Fibroblast of lung (primary cell): ENCODE measurements at regions not wholly inside any gene's neighbourhood (a gene's known extent, or its start where the extent isn't known, plus 50 kb on each side); places are given as distances from the start of the nearest gene placed in this dataset.
A peak's percentile ranks its signal among the peaks of the same experiment; 100 is the strongest.

Source experiments
- DNase-seq, 2 donors: peaks; one replicate each; pipeline versions ENCODE4 v3.0.0 to v3.0.0-alpha.2; 2010; ENCODE audit warnings: low read depth in 2 of 2
- H2AFZ ChIP-seq: 2 replicates; pipeline ENCODE4 v1.5.1; 2012; ENCODE audit warnings: low read length, control low read depth, inconsistent platforms
- H3K27ac ChIP-seq: 2 replicates; pipeline ENCODE4 v1.5.1; 2011; ENCODE audit warnings: low read length, control low read depth; ENCODE audit not compliant: insufficient read depth
- H3K27me3 ChIP-seq: 2 replicates; pipeline ENCODE4 v1.5.1; 2011; ENCODE audit warnings: mild to moderate bottlenecking, low read length; ENCODE audit not compliant: control insufficient read depth, insufficient read depth
- H3K36me3 ChIP-seq: 2 replicates; pipeline ENCODE4 v1.5.1; 2011; ENCODE audit warnings: low read length; ENCODE audit not compliant: control insufficient read depth, insufficient read depth
- H3K4me1 ChIP-seq: 2 replicates; pipeline ENCODE4 v1.5.1; 2011; ENCODE audit warnings: low read length; ENCODE audit not compliant: control insufficient read depth, insufficient read depth; ENCODE audit errors: extremely low read depth
- H3K4me2 ChIP-seq: 2 replicates; pipeline ENCODE4 v1.5.1; 2011; ENCODE audit warnings: low read length, control low read depth; ENCODE audit not compliant: insufficient read depth; ENCODE audit errors: extremely low read depth
- H3K4me3 ChIP-seq, 4 experiments: fragments of 200-600 bp in 1 of 4; sonication (generic) in 1 of 4; replicated peaks in 1 of 4; 2 replicates each; pipeline ENCODE4 v1.5.1; 2011 to 2016; ENCODE audit warnings: low read length in 4 of 4, low read depth in 3 of 4, mild to moderate bottlenecking in 3 of 4, control low read depth in 2 of 4, inconsistent platforms in 1 of 4, mixed read lengths in 1 of 4; ENCODE audit not compliant: insufficient read depth in 1 of 4; ENCODE audit errors: control extremely low read depth in 1 of 4
- H3K79me2 ChIP-seq: 2 replicates; pipeline ENCODE4 v1.5.1; 2012; ENCODE audit warnings: mild to moderate bottlenecking, low read length, inconsistent platforms; ENCODE audit not compliant: control insufficient read depth, insufficient read depth
- H3K9ac ChIP-seq: 2 replicates; pipeline ENCODE4 v1.5.1; 2011; ENCODE audit warnings: mild to moderate bottlenecking, low read length, control low read depth; ENCODE audit not compliant: insufficient read depth
- H3K9me3 ChIP-seq: 2 replicates; pipeline ENCODE4 v1.5.1; 2012; ENCODE audit warnings: low read depth, low read length; ENCODE audit not compliant: control insufficient read depth, insufficient read depth
- H4K20me1 ChIP-seq: 2 replicates; pipeline ENCODE4 v1.5.1; 2011; ENCODE audit warnings: low read length; ENCODE audit not compliant: control insufficient read depth, insufficient read depth; ENCODE audit errors: extremely low read depth
- EZH2 ChIP-seq: IDR thresholded peaks from 2 replicates; pipeline ENCODE4 v1.5.1; 2012; ENCODE audit warnings: low read length, control low read depth, mild to moderate bottlenecking; ENCODE audit errors: missing control alignments
- TF ChIP-seq, protein P1 (sequence below), 2 donors: IDR thresholded peaks in 1 of 2; conservative IDR thresholded peaks in 1 of 2; 1 replicate in 1 of 2; 2 replicates in 1 of 2; pipeline ENCODE4 v1.5.1; 2011 to 2012; ENCODE audit warnings: low read length in 2 of 2, control low read depth in 1 of 2, inconsistent platforms in 1 of 2, low read depth in 1 of 2, mild to moderate bottlenecking in 1 of 2

DNA sequence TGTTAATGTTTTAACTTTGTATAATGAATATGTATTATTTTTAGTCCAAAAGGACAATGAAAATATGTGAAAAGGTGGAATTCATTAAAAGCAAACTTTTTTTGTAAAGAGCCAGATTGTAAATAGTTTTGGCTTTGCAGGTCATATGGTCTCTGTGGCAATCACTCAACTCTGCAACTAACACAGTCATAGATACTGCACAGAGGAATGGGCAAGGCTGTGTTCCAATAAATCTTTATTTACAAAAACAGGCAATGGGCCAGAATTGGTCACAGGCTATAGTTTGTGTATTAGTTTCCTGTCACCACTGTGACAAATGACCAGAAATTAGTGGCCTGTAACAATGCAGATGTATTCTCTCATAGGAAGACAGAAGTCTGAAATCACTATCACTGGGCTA, 125.4 kb upstream of the PTCH1 start:
- DNase-seq = no peak
- Histone ChIP-seq H3K36me3 (no peaks in the 10 kb centered on the region), H3K27me3 (no peaks in the 10 kb centered on the region), H2AFZ (no peak overlapping the region), H3K79me2 (no peaks in the 10 kb centered on the region), H3K4me1 (no peaks in the 10 kb centered on the region), H3K27ac (no peak overlapping the region), H3K9me3 (no peaks in the 10 kb centered on the region), H3K4me3 (no peak overlapping the region), H3K9ac (no peak overlapping the region), H4K20me1 (no peaks in the 10 kb centered on the region), H3K4me2 (no peak overlapping the region)
- TF ChIP-seq, protein P1, sequence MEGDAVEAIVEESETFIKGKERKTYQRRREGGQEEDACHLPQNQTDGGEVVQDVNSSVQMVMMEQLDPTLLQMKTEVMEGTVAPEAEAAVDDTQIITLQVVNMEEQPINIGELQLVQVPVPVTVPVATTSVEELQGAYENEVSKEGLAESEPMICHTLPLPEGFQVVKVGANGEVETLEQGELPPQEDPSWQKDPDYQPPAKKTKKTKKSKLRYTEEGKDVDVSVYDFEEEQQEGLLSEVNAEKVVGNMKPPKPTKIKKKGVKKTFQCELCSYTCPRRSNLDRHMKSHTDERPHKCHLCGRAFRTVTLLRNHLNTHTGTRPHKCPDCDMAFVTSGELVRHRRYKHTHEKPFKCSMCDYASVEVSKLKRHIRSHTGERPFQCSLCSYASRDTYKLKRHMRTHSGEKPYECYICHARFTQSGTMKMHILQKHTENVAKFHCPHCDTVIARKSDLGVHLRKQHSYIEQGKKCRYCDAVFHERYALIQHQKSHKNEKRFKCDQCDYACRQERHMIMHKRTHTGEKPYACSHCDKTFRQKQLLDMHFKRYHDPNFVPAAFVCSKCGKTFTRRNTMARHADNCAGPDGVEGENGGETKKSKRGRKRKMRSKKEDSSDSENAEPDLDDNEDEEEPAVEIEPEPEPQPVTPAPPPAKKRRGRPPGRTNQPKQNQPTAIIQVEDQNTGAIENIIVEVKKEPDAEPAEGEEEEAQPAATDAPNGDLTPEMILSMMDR (conservative IDR thresholded peaks at IDR 0.05 in 1 of 2, IDR thresholded peaks at IDR 0.05 in 1 of 2; ENCODE audit: low read depth in 1 of 2, low read length in 2 of 2) = no peak
- no peak for TF ChIP-seq EZH2

DNA sequence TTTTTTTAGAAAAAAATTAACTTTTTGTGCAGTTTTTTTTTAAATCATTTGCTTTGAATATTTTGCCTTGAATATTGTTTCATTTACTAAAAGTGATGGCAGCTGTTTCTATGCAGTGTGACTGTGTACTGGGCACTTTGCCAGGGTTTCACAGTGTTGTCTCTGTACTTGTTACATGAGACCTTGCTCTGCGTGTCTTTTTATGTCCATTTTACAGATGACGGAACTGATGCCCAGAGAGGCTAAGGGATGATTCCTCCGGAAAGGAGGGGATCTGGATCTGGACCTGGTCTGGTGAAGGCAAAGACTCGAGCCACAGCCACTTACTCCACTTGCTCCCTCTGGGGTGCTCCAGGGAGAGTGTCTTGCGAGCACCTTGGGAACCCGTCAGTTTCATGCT, 124.8 kb upstream of the PTCH1 start:
- Histone ChIP-seq H3K27ac (no peak overlapping the region), H3K9ac (no peak overlapping the region), H3K4me3 (no peak overlapping the region), H3K27me3 (no peaks in the 10 kb centered on the region), H3K9me3 (no peaks in the 10 kb centered on the region), H2AFZ (no peak overlapping the region), H4K20me1 (no peaks in the 10 kb centered on the region), H3K36me3 (no peaks in the 10 kb centered on the region), H3K79me2 (no peaks in the 10 kb centered on the region), H3K4me1 (no peaks in the 10 kb centered on the region), H3K4me2 (no peak overlapping the region)
- peak in 1 of 2 donors; percentile 31 for DNase-seq
- TF ChIP-seq, protein P1 (conservative IDR thresholded peaks at IDR 0.05 in 1 of 2, IDR thresholded peaks at IDR 0.05 in 1 of 2; ENCODE audit: low read depth in 1 of 2, low read length in 2 of 2) = no peak
- no peak for TF ChIP-seq EZH2

DNA sequence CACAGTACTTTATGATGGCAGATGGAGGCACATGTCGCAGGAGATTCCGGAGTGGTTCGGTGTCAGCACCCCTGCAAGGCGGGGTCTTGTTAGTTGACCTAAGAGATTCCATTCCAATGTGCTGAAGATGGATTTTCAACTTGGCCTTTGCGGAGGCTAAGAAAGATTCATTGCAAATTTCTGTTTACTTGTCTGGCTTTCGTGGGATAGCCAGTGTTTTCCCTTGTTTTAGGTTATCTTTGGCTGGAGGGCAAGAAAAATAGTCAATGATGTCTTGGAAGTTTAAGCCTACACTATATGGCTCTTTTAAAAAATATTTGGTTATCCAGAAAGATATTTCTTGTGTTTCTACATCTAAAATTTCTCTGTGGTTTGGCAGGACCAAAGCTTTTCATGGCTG, 123.6 kb upstream of the PTCH1 start:
- DNase-seq = peak in 1 of 2 donors; percentile 48
- Histone ChIP-seq H3K79me2 (no peaks in the 10 kb centered on the region), H4K20me1 (no peaks in the 10 kb centered on the region), H3K4me2 (no peak overlapping the region), H2AFZ (no peak overlapping the region), H3K27me3 (no peaks in the 10 kb centered on the region), H3K4me1 (no peaks in the 10 kb centered on the region), H3K9me3 (no peaks in the 10 kb centered on the region), H3K9ac (no peak overlapping the region), H3K4me3 (no peak overlapping the region), H3K27ac (no peak overlapping the region), H3K36me3 (no peaks in the 10 kb centered on the region)
- TF ChIP-seq, protein P1 (conservative IDR thresholded peaks at IDR 0.05 in 1 of 2, IDR thresholded peaks at IDR 0.05 in 1 of 2; ENCODE audit: low read depth in 1 of 2, low read length in 2 of 2) = no peak
- TF ChIP-seq EZH2 = no peak
